ENCODE measurements at regions not wholly inside any gene's neighbourhood (a gene's known extent, or its start where the extent isn't known, plus 50 kb on each side); places are given as distances from the start of the nearest gene placed in this dataset.
"Not testable (repeated sequence)": the region's sequence is repeated elsewhere in the genome, so short reads cannot be mapped to it uniquely, and the experiment has no call there.

GRCh38 chr3:27599741-27600140 is 115.6 kb upstream of the SLC4A7 start:
- DNase-seq (ENCODE audit: low read depth); in situ Hi-C loops (cut with HindIII; ENCODE audit: low pct_unique_long_range_greater_than_20kb, low sequenced_read_pairs): not testable (repeated sequence)

- DNase-seq (ENCODE audit: low read depth): peak; percentile 42
- in situ Hi-C loops (cut with HindIII; ENCODE audit: low pct_unique_long_range_greater_than_20kb, low sequenced_read_pairs): no loop called here
Measured at GRCh38 chr3:27596921-27597320, 112.7 kb upstream of the SLC4A7 start.

- peak; percentile 57 for DNase-seq (ENCODE audit: low read depth)
Measured at GRCh38 chr3:27596334-27596841, 112.2 kb upstream of the SLC4A7 start.

GRCh38 chr3:27594096-27594690 is 110.0 kb upstream of the SLC4A7 start:
- DNase-seq (ENCODE audit: low read depth): no peak
- in situ Hi-C loops (cut with HindIII; ENCODE audit: low pct_unique_long_range_greater_than_20kb, low sequenced_read_pairs): no loop called here

More at GRCh38 chr3:27596334-27596841, 112.2 kb upstream of the SLC4A7 start:
- in situ Hi-C loops (cut with HindIII; ENCODE audit: low pct_unique_long_range_greater_than_20kb, low sequenced_read_pairs): no loop called here

- in situ Hi-C loops (cut with HindIII; ENCODE audit: low pct_unique_long_range_greater_than_20kb, low sequenced_read_pairs): no loop called here
- DNase-seq (ENCODE audit: low read depth): no peak
Measured at GRCh38 chr3:27593173-27593572, 109.0 kb upstream of the SLC4A7 start.

- DNase-seq (ENCODE audit: low read depth): no peak
- in situ Hi-C loops (cut with HindIII; ENCODE audit: low pct_unique_long_range_greater_than_20kb, low sequenced_read_pairs): no loop called here
Measured at GRCh38 chr3:27591312-27592210, 107.4 kb upstream of the SLC4A7 start.

- DNase-seq (ENCODE audit: low read depth): no peak
- in situ Hi-C loops (cut with HindIII; ENCODE audit: low pct_unique_long_range_greater_than_20kb, low sequenced_read_pairs): no loop called here
Measured at GRCh38 chr3:27590437-27591298, 106.5 kb upstream of the SLC4A7 start.

- DNase-seq (ENCODE audit: low read depth): no peak
- in situ Hi-C loops (cut with HindIII; ENCODE audit: low pct_unique_long_range_greater_than_20kb, low sequenced_read_pairs): no loop called here
Measured at GRCh38 chr3:27589795-27590194, 105.6 kb upstream of the SLC4A7 start.

GRCh38 chr3:27585429-27585828 is 101.2 kb upstream of the SLC4A7 start:
- no peak for DNase-seq (ENCODE audit: low read depth)
- in situ Hi-C loops (cut with HindIII; ENCODE audit: low pct_unique_long_range_greater_than_20kb, low sequenced_read_pairs): no loop called here

- in situ Hi-C loops (cut with HindIII; ENCODE audit: low pct_unique_long_range_greater_than_20kb, low sequenced_read_pairs): no loop called here
- DNase-seq (ENCODE audit: low read depth): no peak
Measured at GRCh38 chr3:27584874-27585273, 100.7 kb upstream of the SLC4A7 start.

GRCh38 chr3:27581852-27582251 is 97.7 kb upstream of the SLC4A7 start:
- no peak for DNase-seq (ENCODE audit: low read depth)
- in situ Hi-C loops (cut with HindIII; ENCODE audit: low pct_unique_long_range_greater_than_20kb, low sequenced_read_pairs): no loop called here

GRCh38 chr3:27578032-27578431 is 93.8 kb upstream of the SLC4A7 start:
- in situ Hi-C loops (cut with HindIII; ENCODE audit: low pct_unique_long_range_greater_than_20kb, low sequenced_read_pairs): no loop called here
- DNase-seq (ENCODE audit: low read depth): no peak

- in situ Hi-C loops (cut with HindIII; ENCODE audit: low pct_unique_long_range_greater_than_20kb, low sequenced_read_pairs): no loop called here
- DNase-seq (ENCODE audit: low read depth): no peak
Measured at GRCh38 chr3:27577504-27577903, 93.3 kb upstream of the SLC4A7 start.

- in situ Hi-C loops (cut with HindIII; ENCODE audit: low pct_unique_long_range_greater_than_20kb, low sequenced_read_pairs): no loop called here
- no peak for DNase-seq (ENCODE audit: low read depth)
Measured at GRCh38 chr3:27576171-27576570, 92.0 kb upstream of the SLC4A7 start.

- in situ Hi-C loops (cut with HindIII; ENCODE audit: low pct_unique_long_range_greater_than_20kb, low sequenced_read_pairs): no loop called here
- no peak for DNase-seq (ENCODE audit: low read depth)
Measured at GRCh38 chr3:27575499-27575898, 91.3 kb upstream of the SLC4A7 start.

- DNase-seq (ENCODE audit: low read depth): no peak
- in situ Hi-C loops (cut with HindIII; ENCODE audit: low pct_unique_long_range_greater_than_20kb, low sequenced_read_pairs): no loop called here
Measured at GRCh38 chr3:27574438-27574795, 90.2 kb upstream of the SLC4A7 start.

- no peak for DNase-seq (ENCODE audit: low read depth)
- in situ Hi-C loops (cut with HindIII; ENCODE audit: low pct_unique_long_range_greater_than_20kb, low sequenced_read_pairs): no loop called here
Measured at GRCh38 chr3:27573780-27574437, 89.7 kb upstream of the SLC4A7 start.

- DNase-seq (ENCODE audit: low read depth): no peak
- in situ Hi-C loops (cut with HindIII; ENCODE audit: low pct_unique_long_range_greater_than_20kb, low sequenced_read_pairs): no loop called here
Measured at GRCh38 chr3:27573138-27573537, 89.0 kb upstream of the SLC4A7 start.
